Stimulated activated CD8-positive, alpha-beta memory T cell treated with anti-CD3 and anti-CD28 coated beads, Interleukin-15, amount 100 ng/mL, for 48 hours (primary cell): ENCODE measurements at regions not wholly inside any gene's neighbourhood (a gene's known extent, or its start where the extent isn't known, plus 50 kb on each side); places are given as distances from the start of the nearest gene placed in this dataset.

Experiments
- DNase-seq, 2 donors: peaks; one replicate each; pipeline ENCODE4 v3.0.0-alpha.2; 2020; ENCODE audit warnings: low read depth in 2 of 2

- no peak for DNase-seq
Observed at GRCh38 chr4:177108708-177109107, 201.0 kb upstream of the NEIL3 start.

GRCh38 chr4:177109769-177110168 is 199.9 kb upstream of the NEIL3 start:
- DNase-seq, result no peak

- no peak for DNase-seq
Observed at GRCh38 chr4:177116161-177116560, 193.5 kb upstream of the NEIL3 start.

GRCh38 chr4:177117256-177117655 is 192.4 kb upstream of the NEIL3 start:
- DNase-seq, result no peak

GRCh38 chr4:177118596-177118995 is 191.1 kb upstream of the NEIL3 start:
- no peak for DNase-seq

- DNase-seq, result no peak
Observed at GRCh38 chr4:177119021-177119471, 190.6 kb upstream of the NEIL3 start.

GRCh38 chr4:177119691-177120090 is 190.0 kb upstream of the NEIL3 start:
- no peak for DNase-seq

GRCh38 chr4:177123811-177124210 is 185.9 kb upstream of the NEIL3 start:
- no peak for DNase-seq

GRCh38 chr4:177124349-177125064 is 185.2 kb upstream of the NEIL3 start:
- DNase-seq, result no peak

- no peak for DNase-seq
Observed at GRCh38 chr4:177125656-177126055, 184.0 kb upstream of the NEIL3 start.

- no peak for DNase-seq
Observed at GRCh38 chr4:177127658-177128057, 182.0 kb upstream of the NEIL3 start.

GRCh38 chr4:177128306-177128705 is 181.4 kb upstream of the NEIL3 start:
- DNase-seq, result no peak

GRCh38 chr4:177131736-177132135 is 177.9 kb upstream of the NEIL3 start:
- no peak for DNase-seq

GRCh38 chr4:177147668-177148067 is 162.0 kb upstream of the NEIL3 start:
- DNase-seq, result no peak

- no peak for DNase-seq
Observed at GRCh38 chr4:177155454-177155853, 154.2 kb upstream of the NEIL3 start.

GRCh38 chr4:177159600-177159999 is 150.1 kb upstream of the NEIL3 start:
- no peak for DNase-seq

- no peak for DNase-seq
Observed at GRCh38 chr4:177161781-177162180, 147.9 kb upstream of the NEIL3 start.

GRCh38 chr4:177163532-177163931 is 146.1 kb upstream of the NEIL3 start:
- no peak for DNase-seq

- DNase-seq, result no peak
Observed at GRCh38 chr4:177171588-177171987, 138.1 kb upstream of the NEIL3 start.

GRCh38 chr4:177175473-177175872 is 134.2 kb upstream of the NEIL3 start:
- DNase-seq, result no peak

- DNase-seq, result no peak
Observed at GRCh38 chr4:177177541-177178081, 132.1 kb upstream of the NEIL3 start.

GRCh38 chr4:177178246-177178645 is 131.4 kb upstream of the NEIL3 start:
- no peak for DNase-seq

GRCh38 chr4:177182166-177182565 is 127.5 kb upstream of the NEIL3 start:
- no peak for DNase-seq

GRCh38 chr4:177182728-177183127 is 126.9 kb upstream of the NEIL3 start:
- DNase-seq, result no peak
